Retinal pigment epithelial cell (primary cell): ENCODE measurements at regions not wholly inside any gene's neighbourhood (a gene's known extent, or its start where the extent isn't known, plus 50 kb on each side); places are given as distances from the start of the nearest gene placed in this dataset.

Source experiments
- DNase-seq: peaks from one replicate; pipeline ENCODE4 v3.0.0-alpha.2; 2010; ENCODE audit warnings: low read depth
- H3K4me3 ChIP-seq: 2 replicates; pipeline ENCODE4 v1.5.1; 2011; ENCODE audit warnings: mild to moderate bottlenecking, low read length, control low read depth, moderate library complexity
- TF ChIP-seq, protein P1 (sequence below): conservative IDR thresholded peaks from 2 replicates; pipeline ENCODE4 v1.5.1; 2011; ENCODE audit warnings: low read depth, low read length, control low read depth, inconsistent platforms

DNA sequence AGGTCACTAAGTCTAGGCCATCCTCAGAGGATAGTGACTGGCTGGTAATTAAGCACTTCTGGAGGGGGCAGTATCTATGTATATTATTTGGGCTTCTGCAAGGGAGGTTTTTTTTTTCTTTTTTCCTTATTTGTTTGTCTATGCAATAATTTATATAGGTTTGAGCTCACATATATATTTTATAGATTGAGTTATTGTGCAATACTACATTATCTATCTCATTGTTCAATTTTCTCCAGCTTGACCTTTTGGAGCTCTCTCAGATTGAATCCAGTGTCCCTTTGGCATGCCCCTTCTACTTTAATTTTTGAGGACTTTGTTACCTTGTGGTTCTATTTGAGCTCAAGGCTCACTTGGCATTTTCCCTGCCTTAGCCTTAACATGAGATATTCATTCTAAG lies 852.1 kb downstream of the KCNT2 start:
- no peak for DNase-seq
- no peak overlapping the region for H3K4me3 ChIP-seq
- TF ChIP-seq, protein P1, sequence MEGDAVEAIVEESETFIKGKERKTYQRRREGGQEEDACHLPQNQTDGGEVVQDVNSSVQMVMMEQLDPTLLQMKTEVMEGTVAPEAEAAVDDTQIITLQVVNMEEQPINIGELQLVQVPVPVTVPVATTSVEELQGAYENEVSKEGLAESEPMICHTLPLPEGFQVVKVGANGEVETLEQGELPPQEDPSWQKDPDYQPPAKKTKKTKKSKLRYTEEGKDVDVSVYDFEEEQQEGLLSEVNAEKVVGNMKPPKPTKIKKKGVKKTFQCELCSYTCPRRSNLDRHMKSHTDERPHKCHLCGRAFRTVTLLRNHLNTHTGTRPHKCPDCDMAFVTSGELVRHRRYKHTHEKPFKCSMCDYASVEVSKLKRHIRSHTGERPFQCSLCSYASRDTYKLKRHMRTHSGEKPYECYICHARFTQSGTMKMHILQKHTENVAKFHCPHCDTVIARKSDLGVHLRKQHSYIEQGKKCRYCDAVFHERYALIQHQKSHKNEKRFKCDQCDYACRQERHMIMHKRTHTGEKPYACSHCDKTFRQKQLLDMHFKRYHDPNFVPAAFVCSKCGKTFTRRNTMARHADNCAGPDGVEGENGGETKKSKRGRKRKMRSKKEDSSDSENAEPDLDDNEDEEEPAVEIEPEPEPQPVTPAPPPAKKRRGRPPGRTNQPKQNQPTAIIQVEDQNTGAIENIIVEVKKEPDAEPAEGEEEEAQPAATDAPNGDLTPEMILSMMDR = no peak

DNA sequence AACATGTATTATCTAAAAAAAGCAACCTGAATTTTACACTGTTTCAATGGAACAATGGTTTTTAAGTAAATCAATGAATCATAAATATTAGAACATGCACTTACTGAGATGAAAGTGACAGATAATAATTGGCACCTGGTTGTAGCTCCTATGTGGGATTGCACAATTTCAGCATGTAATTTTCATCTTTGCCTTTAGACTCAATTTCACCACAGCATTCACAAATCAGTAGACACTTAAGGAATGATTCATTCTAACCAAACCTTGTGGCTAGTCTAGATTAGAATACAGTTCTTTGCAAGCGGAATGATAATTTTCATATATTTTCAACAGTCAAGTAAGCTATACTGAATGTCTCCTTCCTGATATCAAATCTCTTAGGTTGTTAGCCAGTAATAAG lies 853.4 kb downstream of the KCNT2 start:
- DNase-seq = no peak
- TF ChIP-seq, protein P1 = no peak
- no peak overlapping the region for H3K4me3 ChIP-seq

DNA sequence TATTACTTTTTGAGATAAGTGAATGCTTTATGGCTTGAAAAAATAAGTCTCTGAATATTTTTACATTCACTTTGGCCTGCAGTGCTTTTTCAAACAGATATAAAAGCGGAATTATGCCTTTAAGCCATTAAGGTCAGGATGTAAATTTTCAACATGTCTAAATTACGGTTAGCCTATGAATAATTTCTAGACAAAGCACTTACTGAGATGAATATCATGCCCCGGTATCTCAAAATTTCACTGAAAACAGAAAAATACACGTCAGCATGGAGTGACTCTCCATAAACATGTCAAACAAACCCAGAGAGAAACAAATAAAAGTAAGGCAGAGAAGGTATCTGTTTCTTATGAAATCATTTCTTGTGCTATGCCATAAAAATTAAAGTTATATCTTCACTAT lies 853.9 kb downstream of the KCNT2 start:
- TF ChIP-seq, protein P1 = no peak
- H3K4me3 ChIP-seq = no peak overlapping the region
- no peak for DNase-seq

DNA sequence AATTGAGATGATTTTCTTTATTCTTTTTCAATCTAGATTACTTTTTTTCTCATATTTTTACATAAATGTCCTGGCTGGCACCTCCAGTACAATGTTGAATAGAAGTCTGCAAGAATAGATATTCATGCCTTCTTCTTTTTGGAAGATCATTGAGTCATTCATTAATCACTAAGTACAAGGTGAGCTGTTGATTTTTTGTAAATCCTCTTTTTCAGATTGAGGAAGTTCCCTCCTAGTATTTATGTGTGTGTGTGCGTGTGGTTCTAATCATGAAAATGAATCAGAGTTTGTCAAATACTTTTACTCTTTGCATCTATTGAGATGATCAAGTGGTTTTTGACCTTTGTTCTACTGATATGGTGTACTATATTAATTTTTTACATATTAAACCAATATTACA lies 859.3 kb downstream of the KCNT2 start:
- DNase-seq = no peak
- TF ChIP-seq, protein P1 = no peak
- no peak overlapping the region for H3K4me3 ChIP-seq

DNA sequence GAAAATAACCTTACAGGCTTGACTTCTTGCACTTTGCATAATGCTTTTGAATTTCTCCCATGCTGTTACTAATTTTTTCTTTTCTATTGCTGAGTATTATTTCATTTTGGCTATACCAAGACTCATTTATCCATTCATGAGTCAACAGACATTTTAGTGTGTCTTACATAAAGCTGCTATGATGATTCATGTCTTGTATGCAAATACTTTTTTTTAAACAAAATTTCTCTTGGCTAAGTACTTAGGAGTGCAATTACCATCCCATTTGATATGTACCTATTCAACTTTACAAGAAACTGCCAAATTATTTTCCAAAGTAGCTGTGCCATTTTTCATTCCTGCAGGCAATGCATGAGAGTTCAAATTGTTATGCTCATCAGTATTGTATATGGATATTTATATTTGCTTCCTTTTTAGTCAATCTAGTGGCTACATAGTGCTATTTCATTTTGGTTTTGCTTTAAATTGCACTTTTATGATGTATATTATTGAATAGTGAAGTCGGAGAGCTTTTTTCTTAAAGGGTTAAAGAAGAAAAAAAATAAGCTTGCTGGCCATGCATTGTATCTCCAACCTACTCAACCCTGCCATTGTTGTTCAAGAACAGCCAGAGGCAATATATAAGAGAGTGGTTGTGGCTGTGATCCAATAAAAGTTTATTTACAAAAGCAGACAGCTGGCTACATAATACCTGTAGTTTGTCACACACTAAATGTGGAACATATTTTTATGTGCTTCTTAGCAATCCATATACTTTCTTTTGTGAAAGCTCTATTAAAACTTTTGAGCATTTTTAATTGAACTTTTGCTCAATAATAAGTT lies 862.8 kb downstream of the KCNT2 start:
- DNase-seq = no peak
- TF ChIP-seq, protein P1 = no peak
- H3K4me3 ChIP-seq = no peak overlapping the region

DNA sequence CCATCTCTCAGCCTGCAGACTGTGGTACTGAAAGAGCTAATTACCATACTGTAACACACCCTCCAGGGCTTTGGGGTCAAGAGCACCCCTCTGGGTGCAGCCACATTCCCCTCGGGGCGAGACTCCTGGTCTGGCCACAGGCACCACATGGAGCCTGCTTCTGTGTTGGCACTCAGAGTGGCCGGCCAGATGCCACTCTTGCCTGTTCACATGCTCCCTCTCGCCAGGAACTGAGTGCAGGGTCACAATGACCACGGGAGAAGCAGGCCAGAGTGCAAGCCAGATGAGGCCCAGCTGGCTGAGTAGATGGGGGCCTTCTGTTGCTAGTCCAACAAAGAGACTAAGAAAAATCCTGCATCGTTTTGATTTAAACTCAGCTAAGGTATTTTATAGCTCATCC lies 864.0 kb downstream of the KCNT2 start:
- no peak overlapping the region for H3K4me3 ChIP-seq
- no peak for DNase-seq
- TF ChIP-seq, protein P1 = no peak

DNA sequence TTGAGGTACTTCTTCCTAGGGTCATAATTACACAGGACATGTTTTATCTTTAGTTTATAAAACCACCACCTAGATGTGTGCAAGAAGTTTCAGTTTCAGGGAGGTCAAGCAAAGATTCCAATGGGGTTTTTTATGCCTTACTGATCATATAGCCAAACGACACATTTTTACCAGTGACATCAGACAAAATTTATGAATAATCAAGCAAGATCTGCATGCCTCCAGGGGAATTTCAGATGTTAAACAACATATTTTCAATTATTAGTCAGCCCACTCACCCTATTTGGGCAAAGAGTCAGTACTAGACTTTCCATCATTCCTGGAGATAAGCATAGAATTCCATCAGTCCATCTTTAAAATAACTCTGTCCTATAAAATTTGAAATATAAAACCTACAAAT lies 867.4 kb downstream of the KCNT2 start:
- no peak for DNase-seq
- TF ChIP-seq, protein P1 = no peak
- H3K4me3 ChIP-seq = no peak overlapping the region
